CD4-positive, alpha-beta T cell treated with Interleukin-15 for 4 hours (primary cell): ENCODE measurements at regions not wholly inside any gene's neighbourhood (a gene's known extent, or its start where the extent isn't known, plus 50 kb on each side); places are given as distances from the start of the nearest gene placed in this dataset.

Source experiments
- DNase-seq: peaks from one replicate; pipeline ENCODE4 v3.0.0-alpha.2; 2020; ENCODE audit warnings: low spot score

DNA sequence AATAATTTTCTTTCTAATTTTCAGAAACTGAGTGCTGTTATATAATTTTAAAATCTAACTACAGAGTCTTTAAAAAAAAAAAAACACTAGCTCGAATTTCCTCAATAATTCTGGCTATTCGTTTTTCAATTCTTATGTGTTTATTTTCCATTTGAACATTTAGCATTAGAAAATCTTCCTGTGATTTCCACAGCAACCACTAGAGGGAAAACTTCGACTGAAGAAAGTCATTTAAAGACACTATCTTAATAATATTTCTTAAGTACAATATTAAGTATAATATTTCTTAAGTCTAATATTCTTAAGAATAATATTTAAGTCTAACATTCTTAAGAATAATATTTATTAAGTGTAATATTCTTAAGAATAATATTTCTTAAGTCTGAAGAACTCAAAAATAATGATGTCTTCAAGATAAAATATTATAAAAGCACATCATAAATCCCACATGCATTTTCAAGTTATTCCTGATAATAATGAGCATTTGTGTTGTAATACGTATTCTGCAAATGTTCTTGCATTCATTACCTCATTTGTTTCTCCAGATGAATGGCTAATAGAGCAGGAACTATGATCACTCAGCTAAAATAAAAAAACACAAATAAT, 118.4 kb upstream of the WDR17 start:
- peak; percentile 14 for DNase-seq

DNA sequence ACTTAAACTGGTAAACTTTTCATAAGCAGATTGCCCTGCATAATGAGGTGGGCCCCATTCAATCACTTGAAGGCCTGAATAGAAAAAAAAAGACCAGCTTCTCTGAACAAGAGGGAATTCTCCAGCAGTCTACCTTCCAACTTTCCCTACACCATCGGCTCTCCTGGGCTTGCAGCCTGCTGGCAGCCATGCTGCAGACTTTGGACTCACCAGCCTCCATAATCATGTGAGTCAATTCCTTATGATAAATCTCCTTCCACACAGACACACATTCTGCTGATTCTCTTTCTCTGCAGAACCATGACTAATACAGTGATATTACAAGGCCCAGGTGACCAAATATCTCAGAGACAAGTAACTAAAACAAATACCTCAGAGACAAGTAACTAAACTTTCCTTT, 113.8 kb upstream of the WDR17 start:
- DNase-seq = no peak

DNA sequence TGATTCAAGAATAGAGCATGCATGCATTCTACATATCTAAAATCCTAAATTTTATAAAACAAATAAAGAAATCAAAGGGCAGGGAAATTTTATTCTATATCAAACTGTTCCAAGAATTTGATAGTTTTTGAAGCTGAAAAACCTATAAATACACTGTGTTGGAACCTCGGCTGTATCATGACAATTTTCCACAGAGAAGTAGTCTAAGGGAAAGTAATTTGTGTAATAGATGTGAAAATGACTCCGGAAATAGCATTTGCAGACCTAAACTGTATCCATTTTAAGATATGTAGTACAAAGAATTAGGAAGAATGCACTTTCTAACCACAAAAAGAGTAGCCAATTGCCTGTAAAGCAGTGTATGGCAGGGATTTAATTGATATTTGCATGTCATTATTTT, 112.5 kb upstream of the WDR17 start:
- DNase-seq = no peak

DNA sequence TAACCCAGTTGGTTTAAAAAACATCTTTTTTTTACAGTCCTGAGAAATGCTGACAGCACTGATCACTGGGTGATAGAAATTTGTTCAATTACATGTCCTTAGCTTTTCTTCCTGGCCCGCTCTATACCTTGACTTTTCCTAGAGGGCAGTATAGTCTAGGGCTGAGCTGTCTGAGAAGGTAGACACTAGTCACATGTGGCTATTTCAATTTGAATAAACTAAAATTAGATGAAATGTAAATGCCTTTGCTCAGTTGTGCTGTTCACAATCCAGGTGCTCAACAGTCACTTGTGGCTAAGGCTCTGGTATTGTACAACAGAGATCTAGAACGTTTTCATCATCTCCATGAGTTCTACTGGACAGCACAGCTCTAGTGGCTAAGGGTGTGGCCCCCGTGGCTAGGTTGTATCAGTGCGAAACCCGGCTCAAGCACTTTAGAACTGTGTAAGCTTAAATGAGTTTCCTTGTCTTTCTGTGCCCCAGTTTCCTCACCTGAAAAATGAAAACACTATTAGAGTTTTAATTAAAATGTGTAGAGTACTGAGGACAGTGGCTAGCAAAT, 111.6 kb upstream of the WDR17 start:
- no peak for DNase-seq

DNA sequence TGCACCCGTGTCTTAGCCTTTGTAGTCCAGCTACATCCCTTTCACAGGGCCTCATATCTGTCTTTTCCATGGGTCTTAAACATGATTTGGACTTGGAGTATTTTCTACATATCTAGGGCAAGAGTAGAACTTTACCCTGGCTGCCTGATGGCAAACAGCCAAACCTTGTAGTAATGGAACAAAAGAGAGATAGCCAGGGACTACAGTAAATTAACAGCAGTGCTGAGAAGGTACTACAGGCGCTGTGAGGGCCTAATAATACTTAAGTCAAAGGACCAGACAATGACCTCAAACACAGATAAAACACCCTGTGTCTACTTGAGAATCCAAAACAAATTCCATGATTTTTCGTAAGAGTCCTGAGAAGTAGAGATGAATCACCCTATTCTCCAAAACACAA, 111.0 kb upstream of the WDR17 start:
- DNase-seq = no peak

DNA sequence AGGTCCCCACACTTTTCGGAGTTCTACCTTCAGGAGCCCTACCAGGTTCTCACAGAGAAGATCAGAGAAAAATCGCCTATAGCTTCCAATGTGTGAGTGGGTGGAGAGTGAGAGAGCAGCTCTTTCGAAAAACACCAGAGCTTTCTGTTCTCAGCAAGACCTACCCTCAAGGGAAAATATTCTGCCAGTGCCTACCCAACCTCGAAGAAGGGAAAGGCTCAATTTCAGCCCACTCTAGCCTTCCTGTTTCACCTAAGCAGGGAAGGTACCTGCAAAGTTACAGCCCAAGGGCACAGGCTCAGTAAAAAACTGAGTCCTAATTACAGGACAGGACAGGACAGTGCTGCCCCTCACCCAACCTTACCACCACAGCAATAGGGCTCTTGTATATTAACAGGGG, 104.0 kb upstream of the WDR17 start:
- DNase-seq = no peak

DNA sequence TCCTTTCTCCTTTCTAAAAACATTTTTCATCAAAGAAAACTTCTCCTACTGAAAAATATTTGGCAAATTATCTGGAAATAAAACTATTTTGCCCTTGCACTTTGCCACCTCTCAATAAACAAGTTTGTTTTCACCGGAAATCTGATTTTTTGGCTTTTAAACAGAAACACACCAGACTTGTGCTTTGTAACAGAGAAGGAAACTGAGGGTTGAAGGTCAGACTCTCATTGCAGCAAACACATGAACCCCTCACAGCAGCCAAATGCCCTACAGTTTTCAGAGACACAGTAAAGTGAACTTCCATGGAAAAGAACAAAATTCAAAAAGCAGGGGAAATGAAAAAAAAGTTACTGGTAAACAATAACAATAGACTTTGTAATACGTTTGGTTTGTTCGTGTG, 95.6 kb upstream of the WDR17 start:
- DNase-seq = no peak

DNA sequence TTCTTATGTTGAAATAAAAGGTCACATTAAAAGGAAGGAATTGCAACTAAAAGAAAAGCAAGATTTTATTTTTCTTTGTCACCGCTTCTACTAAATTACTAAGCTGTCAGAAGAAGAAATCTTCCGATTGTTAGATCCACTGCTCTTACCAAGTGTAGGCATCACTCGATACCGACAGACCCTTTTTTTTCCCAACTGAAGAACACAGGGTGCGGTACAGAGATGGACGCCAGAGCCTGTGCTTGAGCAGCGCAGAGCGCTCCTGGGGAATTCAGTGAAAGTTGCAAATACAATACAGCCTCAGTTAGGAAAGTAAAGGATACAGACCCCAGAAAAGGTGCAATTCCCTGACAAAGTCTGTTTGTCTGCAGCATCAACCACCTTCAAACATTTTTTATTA, 94.9 kb upstream of the WDR17 start:
- no peak for DNase-seq

DNA sequence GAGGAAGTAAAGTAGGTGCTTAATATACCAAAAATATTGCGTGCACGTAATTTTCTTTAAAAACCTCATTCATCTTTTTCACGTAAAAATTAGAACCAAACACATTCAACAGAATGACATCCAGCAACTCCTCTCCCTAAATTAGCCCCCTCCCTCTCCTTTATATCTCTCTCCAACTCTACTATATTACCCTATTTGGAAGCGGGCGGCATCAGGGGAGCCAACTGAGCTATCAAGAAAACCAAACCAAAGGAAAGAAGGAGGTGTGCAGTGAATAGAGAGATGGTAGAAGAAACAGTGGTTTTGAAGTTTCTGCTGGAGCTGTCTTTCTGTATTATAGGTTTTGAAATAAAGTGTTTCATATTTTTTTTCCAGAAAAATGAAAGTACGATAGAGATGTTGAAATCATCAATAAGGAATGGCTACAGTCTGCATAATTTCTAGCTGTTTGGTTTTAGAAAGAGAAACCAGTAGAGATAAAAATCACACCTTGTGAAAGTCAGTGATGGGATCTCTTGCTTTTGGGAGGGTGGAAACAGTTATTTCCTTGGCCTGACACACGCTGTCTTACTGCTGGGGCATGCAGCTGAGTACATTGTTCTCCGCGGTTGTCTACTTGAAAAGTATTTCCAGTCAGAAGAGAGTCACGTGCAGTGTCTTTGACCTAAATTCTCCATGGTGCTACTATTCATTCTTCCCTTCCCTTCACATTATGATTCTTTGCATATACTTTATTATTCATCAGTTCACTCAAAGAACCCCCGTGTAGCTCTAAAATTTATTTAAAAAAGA, 94.1 kb upstream of the WDR17 start:
- no peak for DNase-seq

DNA sequence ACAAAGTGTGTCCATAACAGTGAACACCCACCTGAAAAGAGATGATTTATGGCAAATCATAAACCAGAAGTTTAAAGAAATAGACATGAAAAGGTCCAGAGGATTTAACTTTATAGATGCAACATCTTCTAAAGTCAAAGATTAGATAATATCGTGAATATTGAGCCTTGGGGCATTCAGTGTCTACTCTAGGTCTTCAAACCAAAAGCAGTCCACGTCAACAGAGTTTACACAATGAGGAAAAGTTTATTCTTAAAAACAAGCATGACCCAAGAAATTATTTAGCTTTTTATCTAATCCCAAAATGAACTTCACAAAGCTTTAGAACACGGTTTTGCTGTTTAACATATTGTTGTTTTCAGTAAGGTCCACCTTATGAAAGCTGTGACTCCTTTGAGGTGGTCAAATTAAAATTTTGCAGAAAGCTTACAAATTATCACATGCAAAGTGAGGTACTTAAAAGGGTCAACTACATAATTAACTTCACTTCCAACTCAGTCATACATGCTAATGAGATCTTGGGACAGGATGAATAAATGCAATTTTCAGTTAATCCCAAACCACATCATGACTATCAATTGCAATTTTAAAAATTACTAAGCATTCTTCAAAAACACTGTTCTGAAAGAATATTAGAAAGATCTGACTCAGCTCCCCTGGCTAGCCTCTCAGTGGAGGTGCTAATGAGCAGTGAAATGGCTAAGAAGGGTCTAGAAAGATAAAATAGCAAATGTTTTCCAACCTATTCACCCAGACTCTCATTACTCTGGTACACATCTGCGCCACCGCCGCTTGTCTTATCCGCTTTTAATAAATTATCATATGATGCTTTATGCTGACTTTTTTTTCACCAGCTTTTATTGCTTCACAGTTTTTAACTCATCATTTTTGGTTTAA, 92.4 kb upstream of the WDR17 start:
- no peak for DNase-seq

DNA sequence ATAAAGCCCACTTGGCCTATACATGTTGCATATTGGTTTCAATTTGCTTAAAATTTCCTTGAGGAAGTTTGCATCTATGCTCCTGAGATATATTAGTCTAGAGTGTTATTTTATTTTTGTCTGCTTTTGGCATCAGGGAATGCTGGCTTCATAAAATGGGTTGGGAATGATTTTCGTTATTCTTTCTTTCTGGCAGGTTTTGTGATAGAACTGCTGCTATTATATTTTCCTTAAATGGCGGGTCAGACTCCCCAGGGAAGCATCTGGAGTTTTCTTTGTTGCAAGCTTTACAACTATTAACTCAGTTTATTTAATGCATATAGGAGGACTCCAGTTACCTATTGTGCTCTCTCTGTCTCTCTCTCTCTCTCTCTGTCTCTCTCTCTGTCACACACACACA, 82.0 kb upstream of the WDR17 start:
- DNase-seq = no peak

DNA sequence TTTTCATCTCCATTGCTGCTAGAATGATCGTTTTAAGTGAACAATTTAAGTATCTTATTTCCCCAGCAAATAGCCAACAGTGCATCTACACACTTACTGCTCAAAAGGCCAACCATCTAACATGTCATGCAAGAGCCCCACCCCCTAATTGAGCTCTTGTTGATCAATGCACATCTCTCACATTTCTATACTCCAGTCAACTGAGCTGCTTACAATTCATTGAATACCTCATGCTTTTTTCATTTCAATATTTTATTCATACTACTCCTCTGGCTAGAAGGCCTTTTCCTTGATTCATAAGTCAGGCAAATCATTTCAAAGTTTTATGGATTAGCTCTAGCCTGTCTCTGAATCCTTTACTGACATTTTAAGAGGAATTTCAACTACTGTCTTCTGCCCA, 79.0 kb upstream of the WDR17 start:
- DNase-seq = no peak

DNA sequence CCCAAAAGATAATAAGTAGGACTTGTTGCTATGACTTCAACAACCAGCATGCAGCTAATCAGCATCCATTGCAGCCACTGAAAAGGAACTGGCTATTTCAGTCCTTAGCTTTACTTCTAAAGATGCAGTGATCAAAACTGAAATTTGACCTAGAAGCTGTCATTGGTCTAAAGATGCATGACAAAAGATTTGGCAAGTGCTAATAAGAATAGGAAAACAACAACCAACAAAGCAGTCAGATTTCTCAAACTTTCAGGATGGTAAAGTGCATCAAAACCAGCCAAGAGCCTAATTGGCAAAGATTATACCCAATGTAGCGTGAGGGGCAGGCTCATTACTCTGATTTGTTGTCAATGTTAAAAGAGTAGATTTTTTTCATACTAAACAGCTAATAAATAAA, 77.1 kb upstream of the WDR17 start:
- DNase-seq = no peak

DNA sequence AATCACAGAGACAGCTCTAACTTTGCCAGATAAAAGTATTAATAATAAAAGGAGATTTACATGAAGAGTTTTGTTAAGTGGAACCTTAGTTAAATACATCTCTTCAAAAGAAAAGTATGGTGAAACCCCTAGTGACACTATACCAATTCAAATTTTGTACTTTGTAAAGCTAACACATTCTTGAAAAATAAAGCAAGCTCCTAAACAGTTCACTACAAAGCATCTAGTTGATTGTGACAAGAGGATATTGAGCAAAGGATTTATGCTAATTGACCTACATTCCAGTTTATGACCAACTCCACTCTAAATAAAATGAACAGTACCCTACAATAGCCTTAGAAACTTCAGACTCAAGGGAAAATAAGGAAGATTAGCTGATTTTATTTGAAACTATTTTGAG, 69.4 kb upstream of the WDR17 start:
- DNase-seq = no peak

DNA sequence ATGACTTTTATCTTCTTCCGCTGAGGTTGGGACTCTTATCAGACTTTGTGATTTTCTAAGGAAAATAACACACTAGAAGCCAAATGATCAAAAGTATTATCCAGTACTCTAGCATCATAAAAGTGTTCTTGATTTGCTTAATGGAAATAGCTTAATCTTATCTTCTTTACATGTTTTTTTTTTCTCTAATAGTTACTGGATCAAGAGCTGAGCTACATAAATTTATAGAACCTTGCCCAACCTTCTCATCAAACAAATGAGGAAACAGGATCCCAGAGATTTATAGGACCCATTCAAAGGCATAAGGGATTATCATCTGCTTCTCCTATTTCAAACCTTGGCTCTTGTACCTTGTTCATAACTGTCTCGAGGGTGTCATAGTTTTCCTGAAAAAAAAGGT, 68.3 kb upstream of the WDR17 start:
- no peak for DNase-seq

DNA sequence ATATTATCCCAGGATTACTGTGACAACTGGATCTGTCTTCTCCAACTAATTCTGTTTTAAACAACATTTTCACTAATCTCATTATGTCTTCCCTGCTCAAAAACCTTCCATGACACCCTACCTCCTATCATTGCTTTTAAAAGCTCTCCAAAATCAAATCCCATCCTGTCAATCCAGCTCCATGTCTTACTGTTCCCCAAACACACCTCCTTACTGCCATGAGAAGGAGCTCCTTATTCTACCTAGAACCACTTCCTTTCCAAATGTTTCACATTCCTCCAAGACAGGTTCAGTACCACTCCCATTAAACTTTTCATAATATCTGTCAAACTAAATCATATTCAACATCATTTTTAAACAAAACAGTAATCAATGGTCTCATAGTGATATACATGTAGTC, 66.9 kb upstream of the WDR17 start:
- DNase-seq = no peak

DNA sequence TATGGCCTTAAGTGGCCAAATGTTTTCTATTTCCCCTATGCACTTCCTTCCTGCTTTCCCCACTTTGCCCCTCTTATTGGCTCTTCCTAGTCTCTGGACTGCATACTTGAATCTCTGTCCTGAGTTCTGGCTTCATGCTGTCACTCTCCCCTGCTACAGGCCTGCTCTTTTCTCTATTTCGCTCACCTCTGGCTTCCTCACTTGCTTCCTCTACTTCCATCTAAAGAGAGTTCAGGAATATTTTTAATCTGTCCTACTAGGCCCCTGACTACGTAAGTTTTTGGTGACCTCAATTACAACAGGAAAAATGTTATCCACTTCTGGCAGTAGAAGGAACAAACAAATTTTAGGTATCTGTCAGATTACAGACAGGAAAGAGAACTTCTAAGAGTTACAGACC, 65.7 kb upstream of the WDR17 start:
- no peak for DNase-seq

DNA sequence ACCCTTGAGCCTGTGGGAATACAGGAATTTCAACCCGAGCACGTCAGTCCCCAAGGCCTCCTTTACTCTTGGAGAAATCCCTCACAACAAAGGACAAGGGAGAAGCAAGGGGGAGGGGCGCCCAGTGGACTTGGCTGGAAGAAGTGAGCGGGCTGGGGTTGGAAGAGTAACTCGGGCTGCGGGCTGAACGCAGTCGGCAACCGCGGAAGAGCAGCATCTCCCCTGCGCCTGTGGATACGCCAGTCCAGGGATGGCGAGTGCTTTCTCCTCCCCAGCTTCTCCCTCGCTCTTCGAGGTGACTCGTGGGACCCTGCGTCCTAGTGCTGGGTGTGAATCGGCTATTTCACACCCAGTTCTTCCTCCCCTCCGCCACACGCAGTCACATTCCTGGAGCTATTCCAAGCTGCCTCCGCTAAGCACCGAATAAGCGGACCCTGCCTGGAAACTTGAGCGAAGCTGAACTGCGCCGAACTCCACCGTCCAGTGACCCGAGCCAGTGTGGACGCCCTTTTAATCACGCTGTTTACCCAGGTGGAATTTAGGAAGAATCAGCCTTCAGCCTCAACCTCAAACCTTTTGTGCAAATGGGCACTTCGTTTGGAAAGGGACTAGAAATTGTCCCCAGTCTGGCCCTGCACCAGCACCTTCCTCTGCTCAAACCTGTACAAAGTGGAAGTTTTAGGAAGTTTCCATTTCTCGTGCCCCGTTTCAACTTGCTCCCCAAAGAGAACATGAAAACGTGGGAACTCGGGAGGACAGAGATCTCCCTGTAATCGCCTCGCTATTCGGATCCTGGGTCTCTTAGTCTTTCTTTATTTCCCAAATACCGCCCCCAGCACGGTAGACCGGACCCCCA, 64.3 kb upstream of the WDR17 start:
- DNase-seq = no peak

DNA sequence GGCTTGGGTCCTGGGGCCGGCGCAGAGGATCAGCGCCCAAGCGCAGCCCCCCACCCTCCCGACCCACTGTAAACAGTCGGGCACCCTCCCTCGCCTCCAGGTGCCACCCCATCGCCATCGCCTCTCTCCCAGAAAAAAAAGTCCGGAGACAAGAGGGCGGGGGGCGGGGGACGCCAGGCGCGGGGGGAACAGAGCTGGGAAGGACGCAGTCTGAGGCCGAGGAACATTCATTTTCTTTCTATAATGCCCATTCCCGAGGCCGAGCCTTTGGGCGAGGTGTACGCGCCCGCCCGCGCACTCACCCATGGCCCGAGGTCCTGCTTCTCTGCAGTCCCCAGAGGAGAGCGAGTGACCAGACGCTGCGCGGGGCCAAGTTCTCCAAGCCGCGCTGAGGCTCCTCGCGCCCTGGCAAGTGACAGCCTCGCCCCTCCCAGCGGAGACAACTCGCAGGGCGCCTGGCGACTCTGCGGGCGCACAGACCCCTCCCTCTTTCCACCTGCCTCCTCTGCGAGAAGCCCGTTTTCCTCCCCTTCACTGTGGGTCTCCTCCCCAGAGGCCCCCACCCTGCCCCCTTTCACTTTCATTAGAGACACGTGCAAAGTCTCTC, 63.5 kb upstream of the WDR17 start:
- no peak for DNase-seq

DNA sequence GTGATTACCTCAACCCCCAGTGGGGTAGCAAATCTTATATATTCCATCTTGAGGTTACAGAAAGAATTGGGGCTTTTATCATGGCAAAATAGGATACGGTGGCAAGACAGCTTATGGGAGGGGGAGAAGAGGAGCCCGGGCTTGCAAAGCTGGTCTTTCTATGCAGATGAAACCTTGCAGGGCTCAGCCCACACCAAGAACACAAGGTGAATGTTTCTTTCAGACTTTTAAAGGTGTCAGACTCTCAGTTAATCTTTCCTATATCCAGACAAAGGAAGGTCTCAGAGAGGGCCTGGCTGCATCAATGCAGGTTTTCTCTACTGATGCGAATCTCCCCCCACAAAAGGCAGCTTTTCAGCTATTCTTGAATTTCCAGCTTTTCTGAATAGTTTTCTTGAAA, 59.9 kb upstream of the WDR17 start:
- no peak for DNase-seq

DNA sequence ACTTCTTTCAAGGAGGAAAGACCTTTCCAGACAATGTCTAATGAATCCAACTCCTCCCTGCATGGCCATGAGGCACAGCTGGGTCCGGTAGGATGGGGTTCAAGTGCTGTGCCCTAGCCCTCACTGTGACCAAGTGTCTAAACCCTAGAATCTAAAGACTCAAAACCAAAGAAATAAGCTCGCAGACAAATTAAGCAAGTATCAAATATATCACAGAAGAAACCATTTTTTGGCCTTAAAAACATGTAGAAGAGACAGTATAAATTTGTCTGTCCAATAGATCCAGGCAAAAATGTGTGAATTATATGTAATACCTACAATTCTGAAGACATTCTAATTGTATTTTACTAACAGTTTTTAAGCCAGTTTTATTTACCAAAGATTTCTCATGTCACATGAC, 56.4 kb upstream of the WDR17 start:
- DNase-seq = no peak
